IMR-90 (cell line): ENCODE measurements at regions not wholly inside any gene's neighbourhood (a gene's known extent, or its start where the extent isn't known, plus 50 kb on each side); places are given as distances from the start of the nearest gene placed in this dataset.

Source experiments
- ATAC-seq: fragments of 200-7000 bp; cut with Tn5 transposase; 2 replicates; pipeline ENCODE4 v1.9.1; 2020; ENCODE audit warnings: low read depth, mild to moderate bottlenecking, moderate library complexity
- BruUV-seq: library from RNA; stranded (reverse); fragments of 400-500 nt; replicated peaks from 2 replicates; lab custom pipeline; 2021; lab: Mats Ljungman, UMichigan
- CTCF ChIA-PET: fragments of 300-600 bp; formaldehyde crosslinking; extraction: SDS; loops from one replicate; lab custom pipeline; 2021; ENCODE audit warnings: antibody characterized with exemption; lab: Yijun Ruan, JAX
- POLR2A ChIA-PET: fragments of 300-600 bp; sonication (Branson Sonifier 250); formaldehyde crosslinking; loops from one replicate; lab custom pipeline; 2022; ENCODE audit warnings: antibody characterized with exemption; ENCODE audit not compliant: unreplicated experiment; lab: Charles Lee
- DNase-seq: peaks from one replicate; pipeline ENCODE4 v3.0.0; 2013
- H2AFZ ChIP-seq: replicated peaks from 2 replicates; pipeline ENCODE3; 2013; ENCODE audit warnings: low read length, mild to moderate bottlenecking; ENCODE audit not compliant: poor library complexity
- H2AK5ac ChIP-seq: 2 replicates; pipeline ENCODE4 v1.6.1; 2013; ENCODE audit warnings: low read depth, low read length, inconsistent platforms
- H2AK9ac ChIP-seq: replicated peaks from 2 replicates; pipeline ENCODE3; 2013; ENCODE audit warnings: mild to moderate bottlenecking, low read depth, low read length, moderate library complexity; ENCODE audit not compliant: poor library complexity
- H2BK120ac ChIP-seq: 2 replicates; pipeline ENCODE4 v1.6.1; 2013; ENCODE audit warnings: low read depth, low read length, inconsistent platforms
- H2BK15ac ChIP-seq: 3 replicates; pipeline ENCODE4 v1.6.1; 2013; ENCODE audit warnings: low read depth, low read length, inconsistent platforms
- H2BK20ac ChIP-seq: 2 replicates; pipeline ENCODE4 v1.6.1; 2013; ENCODE audit warnings: low read depth, mild to moderate bottlenecking, inconsistent platforms, low read length, moderate library complexity
- H2BK5ac ChIP-seq: 2 replicates; pipeline ENCODE4 v1.6.1; 2013; ENCODE audit warnings: mild to moderate bottlenecking, low read depth, low read length, inconsistent platforms; ENCODE audit not compliant: poor library complexity, severe bottlenecking
- H3K14ac ChIP-seq: replicated peaks from 2 replicates; pipeline ENCODE4 v1.6.1; 2013; ENCODE audit warnings: low read depth, low read length, inconsistent platforms
- H3K18ac ChIP-seq: 2 replicates; pipeline ENCODE4 v1.6.1; 2013; ENCODE audit warnings: low read depth, low read length, control low read depth
- H3K23ac ChIP-seq: 2 replicates; pipeline ENCODE4 v1.6.1; 2013; ENCODE audit warnings: low read depth, low read length, inconsistent platforms
- H3K27ac ChIP-seq: 2 replicates; pipeline ENCODE4 v1.5.1; 2013; ENCODE audit warnings: mild to moderate bottlenecking, control low read depth, low read length; ENCODE audit not compliant: insufficient read depth
- H3K27me3 ChIP-seq: 2 replicates; pipeline ENCODE4 v1.6.1; 2013; ENCODE audit warnings: low read length; ENCODE audit not compliant: control insufficient read depth, insufficient read depth
- H3K36me3 ChIP-seq: 2 replicates; pipeline ENCODE4 v1.6.1; 2013; ENCODE audit warnings: low read length, mixed read lengths; ENCODE audit not compliant: control insufficient read depth, insufficient read depth
- H3K4ac ChIP-seq: 2 replicates; pipeline ENCODE4 v1.6.1; 2013; ENCODE audit warnings: low read depth, low read length, inconsistent platforms
- H3K4me1 ChIP-seq: 2 replicates; pipeline ENCODE4 v1.6.1; 2013; ENCODE audit warnings: low read length, mixed read lengths; ENCODE audit not compliant: control insufficient read depth, insufficient read depth
- H3K4me2 ChIP-seq: 2 replicates; pipeline ENCODE4 v1.6.1; 2013; ENCODE audit warnings: low read depth, mild to moderate bottlenecking, control low read depth, low read length, moderate library complexity
- H3K4me3 ChIP-seq: 2 replicates; pipeline ENCODE4 v1.5.1; 2013; ENCODE audit warnings: low read depth, mild to moderate bottlenecking, control low read depth, low read length, moderate library complexity; ENCODE audit not compliant: insufficient read depth
- H3K56ac ChIP-seq: 2 replicates; pipeline ENCODE4 v1.6.1; 2013; ENCODE audit warnings: low read length, inconsistent platforms; ENCODE audit not compliant: insufficient read depth; ENCODE audit errors: extremely low read depth
- H3K79me1 ChIP-seq, 2 experiments: 2 replicates each; pipeline ENCODE4 v1.6.1; 2013; ENCODE audit warnings: low read length in 2 of 2, inconsistent platforms in 1 of 2, low read depth in 1 of 2
- H3K9ac ChIP-seq: 2 replicates; pipeline ENCODE4 v1.6.1; 2013; ENCODE audit warnings: low read depth, low read length, control low read depth
- H3K9me1 ChIP-seq: 2 replicates; pipeline ENCODE4 v1.6.1; 2013; ENCODE audit warnings: low read length, inconsistent platforms; ENCODE audit not compliant: insufficient read depth
- H3K9me3 ChIP-seq: 2 replicates; pipeline ENCODE4 v1.6.1; 2013; ENCODE audit warnings: low read length; ENCODE audit not compliant: control insufficient read depth, insufficient read depth
- H4K20me1 ChIP-seq: 2 replicates; pipeline ENCODE4 v1.6.1; 2013; ENCODE audit warnings: low read length, inconsistent platforms; ENCODE audit not compliant: insufficient read depth
- H4K5ac ChIP-seq: 2 replicates; pipeline ENCODE4 v1.6.1; 2013; ENCODE audit warnings: mild to moderate bottlenecking, low read depth, low read length, control low read depth
- H4K8ac ChIP-seq, 2 experiments: 2 replicates each; pipeline ENCODE4 v1.6.1; 2013; ENCODE audit warnings: low read depth in 2 of 2, low read length in 2 of 2, control low read depth in 1 of 2, inconsistent platforms in 1 of 2
- H4K91ac ChIP-seq: 2 replicates; pipeline ENCODE4 v1.6.1; 2013; ENCODE audit warnings: low read depth, low read length, inconsistent platforms; ENCODE audit not compliant: insufficient read depth
- BHLHE40 ChIP-seq: fragments of 150-350 bp; IDR thresholded peaks from 2 replicates; pipeline ENCODE4 v1.6.1; 2016; ENCODE audit warnings: mild to moderate bottlenecking, low read depth, low read length
- CHD1 ChIP-seq: IDR thresholded peaks from 2 replicates; pipeline ENCODE4 v1.6.1; 2012; ENCODE audit warnings: low read depth, low read length, improper control_type of control experiment
- CTCF ChIP-seq: conservative IDR thresholded peaks from 2 replicates; pipeline ENCODE4 v1.5.1; 2012; ENCODE audit warnings: mild to moderate bottlenecking, low read depth, low read length, improper control_type of control experiment
- MAFK ChIP-seq: IDR thresholded peaks from 2 replicates; pipeline ENCODE4 v1.6.1; 2012; ENCODE audit warnings: low read depth, low read length, improper control_type of control experiment
- RAD21 ChIP-seq: IDR thresholded peaks from 2 replicates; pipeline ENCODE4 v1.6.1; 2012; ENCODE audit warnings: low read length, improper control_type of control experiment
- RCOR1 ChIP-seq: IDR thresholded peaks from 2 replicates; pipeline ENCODE4 v1.6.1; 2012; ENCODE audit warnings: mild to moderate bottlenecking, low read length, improper control_type of control experiment; ENCODE audit not compliant: insufficient replicate concordance
- SMC3 ChIP-seq: fragments of 150-350 bp; IDR thresholded peaks from 2 replicates; pipeline ENCODE4 v1.6.1; 2016; ENCODE audit warnings: low read depth, mild to moderate bottlenecking, antibody characterized with exemption, low read length, moderate library complexity
- WGBS, 2 experiments: methylation state at CpG; one replicate each; pipeline versions ENCODE4 v1.1.5 to v1.1.7; 2013; ENCODE audit warnings: missing lambda C conversion rate in 2 of 2; ENCODE audit not compliant: insufficient read length in 1 of 2; ENCODE audit errors: extremely low coverage in 2 of 2; 5-methylcytosine and 5-hydroxymethylcytosine counted together
- dilution Hi-C: fragments of 300-500 bp; cut with HindIII; formaldehyde crosslinking; loops from one replicate; pipeline ENCODE4 v1.14.3; 2018; ENCODE audit warnings: low sequenced_read_pairs; ENCODE audit not compliant: unreplicated experiment
- in situ Hi-C: fragments of 300-500 bp; cut with MboI; formaldehyde crosslinking; loops from 3 replicates; pipeline ENCODE4 v1.14.3; 2019; ENCODE audit warnings: low sequenced_read_pairs, inconsistent platforms, mixed read lengths
- intact Hi-C: fragments of 100-400 bp; cut with micrococcal nuclease; formaldehyde crosslinking; loops from 2 replicates; pipeline ENCODE4 v1.10.0; 2022
- TF ChIP-seq, protein P1 (sequence below): fragments of 150-350 bp; IDR thresholded peaks from 2 replicates; pipeline ENCODE4 v1.6.1; 2017; ENCODE audit warnings: mild to moderate bottlenecking, antibody characterized with exemption, low read length, low read depth

GRCh38 chr1:222216255-222216754, 331.6 kb downstream of the HHIPL2 start:
- H3K36me3 ChIP-seq = no peaks in the 10 kb centered on the region
- no TSS peak for BruUV-seq
- ATAC-seq = no peak
- no peak overlapping the region for H4K5ac ChIP-seq
- H3K27me3 ChIP-seq = no peaks in the 10 kb centered on the region
- H4K91ac ChIP-seq = no peak overlapping the region
- no peak for DNase-seq
- no peak overlapping the region for H2AK9ac ChIP-seq
- H3K27ac ChIP-seq = no peak overlapping the region
- H3K79me1 ChIP-seq = no peaks in the 10 kb centered on the region
- H3K9me1 ChIP-seq = no peaks in the 10 kb centered on the region
- no peak overlapping the region for H3K56ac ChIP-seq
- no peak overlapping the region for H2BK120ac ChIP-seq
- H2AFZ ChIP-seq = no peak overlapping the region
- H3K9me3 ChIP-seq = peaks cover 2% of the 10 kb centered on the region; the same call in 1 of the 2 replicates
- ChIA-PET POLR2A (no interaction called here), CTCF (no interaction called here)
- H3K14ac ChIP-seq = no peak overlapping the region
- no peak overlapping the region for H3K4me2 ChIP-seq
- H2BK5ac ChIP-seq = no peak overlapping the region
- H2BK20ac ChIP-seq = no peak overlapping the region
- no peak overlapping the region for H3K23ac ChIP-seq
- no peaks in the 10 kb centered on the region for H3K4me1 ChIP-seq
- H2AK5ac ChIP-seq = no peak overlapping the region
- dilution Hi-C loops = no loop called here
- in situ Hi-C loops = no loop called here
- WGBS, 2 experiments = no CpG with 5 or more reads among the region's 3 CpGs
- intact Hi-C loops = no loop called here
- no peaks in the 10 kb centered on the region for H4K20me1 ChIP-seq
- H3K4me3 ChIP-seq = no peak overlapping the region
- H4K8ac ChIP-seq = no peak overlapping the region
- H3K9ac ChIP-seq = no peak overlapping the region
- TF ChIP-seq SMC3 (no peak), RAD21 (no peak), BHLHE40 (no peak), CTCF (no peak), CHD1 (no peak), MAFK (no peak), RCOR1 (no peak)
- TF ChIP-seq, protein P1, sequence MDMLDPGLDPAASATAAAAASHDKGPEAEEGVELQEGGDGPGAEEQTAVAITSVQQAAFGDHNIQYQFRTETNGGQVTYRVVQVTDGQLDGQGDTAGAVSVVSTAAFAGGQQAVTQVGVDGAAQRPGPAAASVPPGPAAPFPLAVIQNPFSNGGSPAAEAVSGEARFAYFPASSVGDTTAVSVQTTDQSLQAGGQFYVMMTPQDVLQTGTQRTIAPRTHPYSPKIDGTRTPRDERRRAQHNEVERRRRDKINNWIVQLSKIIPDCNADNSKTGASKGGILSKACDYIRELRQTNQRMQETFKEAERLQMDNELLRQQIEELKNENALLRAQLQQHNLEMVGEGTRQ = no peak
- H2BK15ac ChIP-seq = no peak overlapping the region
- no peak overlapping the region for H3K4ac ChIP-seq
- H3K18ac ChIP-seq = no peak overlapping the region
